Fibroblast of skin of abdomen (primary cell): ENCODE measurements at regions not wholly inside any gene's neighbourhood (a gene's known extent, or its start where the extent isn't known, plus 50 kb on each side); places are given as distances from the start of the nearest gene placed in this dataset.
"Not testable (repeated sequence)": the region's sequence is repeated elsewhere in the genome, so short reads cannot be mapped to it uniquely, and the experiment has no call there.

Experiments used
- DNase-seq: peaks from one replicate; pipeline ENCODE4 v3.0.0-alpha.2; 2013

GRCh38 chr2:118607641-118608040, 239.8 kb downstream of the EN1 start:
- no peak for DNase-seq

GRCh38 chr2:118604811-118605210, 242.6 kb downstream of the EN1 start:
- DNase-seq = no peak

GRCh38 chr2:118604371-118604770, 243.1 kb downstream of the EN1 start:
- DNase-seq = no peak

GRCh38 chr2:118599141-118599540, 248.3 kb downstream of the EN1 start:
- DNase-seq = no peak

- no peak for DNase-seq
Observed at GRCh38 chr2:118596620-118597019, 250.8 kb downstream of the EN1 start.

- DNase-seq = peak; percentile 31
Observed at GRCh38 chr2:118593257-118593656, 254.2 kb downstream of the EN1 start.

GRCh38 chr2:118591223-118591622, 256.2 kb downstream of the EN1 start:
- DNase-seq = peak; percentile 22

GRCh38 chr2:118589721-118590120, 257.7 kb downstream of the EN1 start:
- DNase-seq = no peak

GRCh38 chr2:118588850-118589249, 258.6 kb downstream of the EN1 start:
- DNase-seq = no peak

GRCh38 chr2:118586312-118586711, 261.1 kb downstream of the EN1 start:
- DNase-seq = no peak

- DNase-seq = no peak
Observed at GRCh38 chr2:118584877-118585276, 262.6 kb downstream of the EN1 start.

- no peak for DNase-seq
Observed at GRCh38 chr2:118584062-118584749, 263.2 kb downstream of the EN1 start.

- no peak for DNase-seq
Observed at GRCh38 chr2:118582058-118582457, 265.4 kb downstream of the EN1 start.

- DNase-seq = peak; percentile 72
Observed at GRCh38 chr2:118580651-118581050, 266.8 kb downstream of the EN1 start.

- DNase-seq = no peak
Observed at GRCh38 chr2:118580107-118580506, 267.3 kb downstream of the EN1 start.

GRCh38 chr2:118577202-118577601, 270.2 kb downstream of the EN1 start:
- peak; percentile 63 for DNase-seq

GRCh38 chr2:118576109-118576855, 271.2 kb downstream of the EN1 start:
- DNase-seq = peak; percentile 92

- not testable (repeated sequence) for DNase-seq
Observed at GRCh38 chr2:118572380-118572779, 275.1 kb downstream of the EN1 start.

GRCh38 chr2:118569876-118570535, 277.4 kb downstream of the EN1 start:
- DNase-seq = no peak

- DNase-seq = no peak
Observed at GRCh38 chr2:118568700-118569099, 278.7 kb downstream of the EN1 start.

- no peak for DNase-seq
Observed at GRCh38 chr2:118565786-118566540, 281.5 kb downstream of the EN1 start.

- DNase-seq = no peak
Observed at GRCh38 chr2:118565301-118565700, 282.1 kb downstream of the EN1 start.

- DNase-seq = no peak
Observed at GRCh38 chr2:118562144-118562543, 285.3 kb downstream of the EN1 start.
